ENCODE measurements at regions not wholly inside any gene's neighbourhood (a gene's known extent, or its start where the extent isn't known, plus 50 kb on each side); places are given as distances from the start of the nearest gene placed in this dataset.

DNA sequence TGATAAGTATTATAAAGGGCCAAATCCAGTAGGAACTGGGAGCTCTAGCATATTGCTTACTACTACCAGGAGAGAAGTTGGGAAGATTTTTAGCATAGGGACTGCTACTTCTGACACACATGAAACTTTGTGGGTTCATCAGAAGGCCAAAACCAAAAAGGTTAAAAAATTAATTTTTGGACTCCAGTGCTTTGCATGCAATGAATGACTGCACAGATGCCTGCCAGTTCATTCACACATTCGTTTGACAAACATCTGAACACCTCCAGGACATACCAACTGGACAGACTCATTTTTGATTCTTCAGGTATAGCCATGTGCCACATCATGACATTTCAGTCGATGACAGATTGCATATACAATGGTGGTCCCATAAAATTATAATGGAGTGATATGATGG is 79.8 kb downstream of the MID1IP1 start:
- TF ChIP-seq, protein P1, sequence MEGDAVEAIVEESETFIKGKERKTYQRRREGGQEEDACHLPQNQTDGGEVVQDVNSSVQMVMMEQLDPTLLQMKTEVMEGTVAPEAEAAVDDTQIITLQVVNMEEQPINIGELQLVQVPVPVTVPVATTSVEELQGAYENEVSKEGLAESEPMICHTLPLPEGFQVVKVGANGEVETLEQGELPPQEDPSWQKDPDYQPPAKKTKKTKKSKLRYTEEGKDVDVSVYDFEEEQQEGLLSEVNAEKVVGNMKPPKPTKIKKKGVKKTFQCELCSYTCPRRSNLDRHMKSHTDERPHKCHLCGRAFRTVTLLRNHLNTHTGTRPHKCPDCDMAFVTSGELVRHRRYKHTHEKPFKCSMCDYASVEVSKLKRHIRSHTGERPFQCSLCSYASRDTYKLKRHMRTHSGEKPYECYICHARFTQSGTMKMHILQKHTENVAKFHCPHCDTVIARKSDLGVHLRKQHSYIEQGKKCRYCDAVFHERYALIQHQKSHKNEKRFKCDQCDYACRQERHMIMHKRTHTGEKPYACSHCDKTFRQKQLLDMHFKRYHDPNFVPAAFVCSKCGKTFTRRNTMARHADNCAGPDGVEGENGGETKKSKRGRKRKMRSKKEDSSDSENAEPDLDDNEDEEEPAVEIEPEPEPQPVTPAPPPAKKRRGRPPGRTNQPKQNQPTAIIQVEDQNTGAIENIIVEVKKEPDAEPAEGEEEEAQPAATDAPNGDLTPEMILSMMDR (IDR thresholded peaks at IDR 0.05; ENCODE audit: unreplicated experiment) = no peak
- Mint-ChIP-seq H3K27me3 (no peaks in the 10 kb centered on the region), H3K4me1 (ENCODE audit: low read depth) (peaks cover 4% of the 10 kb centered on the region), H3K27ac (no peak overlapping the region), H3K36me3 (ENCODE audit: insufficient read depth) (no peaks in the 10 kb centered on the region), H3K4me3 (ENCODE audit: low read depth) (no peak overlapping the region), H3K9me3 (ENCODE audit: low read depth) (peaks cover 24% of the 10 kb centered on the region)
- DNase-seq (ENCODE audit: low spot score, unreplicated experiment) = no peak

DNA sequence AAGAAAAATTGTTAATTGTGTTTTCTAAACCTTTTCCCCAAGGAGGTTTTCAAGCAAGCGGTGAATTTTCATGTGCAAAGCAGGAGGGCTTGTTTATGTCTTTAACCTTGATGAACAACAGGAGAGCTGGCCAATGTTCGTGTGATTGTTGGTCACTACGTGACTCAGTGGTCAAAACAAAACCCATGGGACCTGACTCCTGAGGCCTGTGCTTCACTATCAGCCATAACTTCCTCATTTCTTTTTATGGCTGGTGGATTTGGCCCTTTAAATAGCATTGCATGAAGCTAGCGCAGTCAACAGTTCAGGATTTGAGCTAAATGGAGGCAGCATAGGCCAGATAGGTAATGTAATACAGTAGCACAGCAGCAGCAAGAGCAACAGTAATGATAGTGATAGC is 80.5 kb downstream of the MID1IP1 start:
- TF ChIP-seq, protein P1 (IDR thresholded peaks at IDR 0.05; ENCODE audit: unreplicated experiment) = no peak
- Mint-ChIP-seq H3K9me3 (ENCODE audit: low read depth) (peaks cover 24% of the 10 kb centered on the region), H3K27ac (no peak overlapping the region), H3K4me3 (ENCODE audit: low read depth) (no peak overlapping the region), H3K4me1 (ENCODE audit: low read depth) (peaks cover 4% of the 10 kb centered on the region), H3K36me3 (ENCODE audit: insufficient read depth) (no peaks in the 10 kb centered on the region), H3K27me3 (no peaks in the 10 kb centered on the region)
- no peak for DNase-seq (ENCODE audit: low spot score, unreplicated experiment)

DNA sequence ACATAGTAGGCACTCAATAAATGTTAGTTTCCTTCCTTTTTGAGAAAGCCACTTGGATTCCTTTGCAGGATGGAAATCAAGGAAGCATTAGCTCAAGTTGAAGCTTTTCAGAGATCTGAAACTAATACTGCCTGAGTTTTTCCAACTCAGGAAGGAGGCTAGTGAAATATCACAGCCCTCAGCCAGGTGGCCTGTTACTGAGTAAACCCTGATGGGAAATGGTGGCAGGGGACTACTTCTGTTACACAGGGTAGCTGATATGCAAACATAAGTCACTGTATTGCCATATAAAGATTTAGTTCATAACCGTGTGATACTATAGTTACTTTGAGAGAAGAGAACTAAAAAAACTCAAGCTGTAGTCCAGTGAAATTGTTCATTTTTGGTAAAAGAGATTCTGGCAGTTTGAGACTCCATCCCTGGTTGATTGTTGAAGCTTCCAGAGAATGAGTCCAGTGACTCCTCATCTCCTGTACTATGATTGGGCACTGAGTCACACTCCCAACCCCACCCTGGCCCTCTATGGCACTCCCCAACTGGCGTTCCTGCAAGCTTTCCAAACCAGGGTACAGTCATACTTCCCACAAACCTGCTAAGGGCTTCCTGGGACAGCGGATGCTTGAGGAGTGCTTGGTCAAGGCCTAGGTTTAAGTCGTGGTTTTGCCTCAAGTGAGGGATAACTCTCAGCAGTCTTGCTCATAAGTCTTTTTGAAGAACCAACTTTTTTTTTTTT is 81.8 kb downstream of the MID1IP1 start:
- DNase-seq (ENCODE audit: low spot score, unreplicated experiment) = no peak
- Mint-ChIP-seq H3K27ac (no peak overlapping the region), H3K27me3 (no peaks in the 10 kb centered on the region), H3K36me3 (ENCODE audit: insufficient read depth) (no peaks in the 10 kb centered on the region), H3K4me1 (ENCODE audit: low read depth) (peaks cover 4% of the 10 kb centered on the region), H3K4me3 (ENCODE audit: low read depth) (no peak overlapping the region), H3K9me3 (ENCODE audit: low read depth) (peaks cover 22% of the 10 kb centered on the region)
- TF ChIP-seq, protein P1 (IDR thresholded peaks at IDR 0.05; ENCODE audit: unreplicated experiment) = no peak

DNA sequence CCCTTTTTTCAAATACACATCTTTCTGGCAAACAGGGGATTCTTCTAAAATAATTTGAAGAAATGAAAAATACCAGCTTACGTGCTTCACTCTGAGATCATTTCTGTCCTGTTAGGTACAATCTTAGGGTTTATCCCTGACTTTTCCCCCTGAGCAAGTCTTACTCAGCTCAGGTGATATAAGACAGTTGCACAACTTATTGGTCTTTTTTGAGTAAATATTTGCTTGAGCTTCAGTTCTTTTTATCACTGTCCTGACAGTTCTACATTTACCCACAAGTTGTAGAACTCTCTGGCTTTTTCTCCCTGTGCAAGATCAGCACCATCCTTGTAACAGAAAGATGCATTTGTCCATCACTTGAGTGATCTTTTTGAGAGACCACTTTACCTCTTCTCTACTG is 84.9 kb downstream of the MID1IP1 start:
- H3K36me3 Mint-ChIP-seq (ENCODE audit: insufficient read depth) = no peaks in the 10 kb centered on the region
- no peaks in the 10 kb centered on the region for H3K4me1 Mint-ChIP-seq (ENCODE audit: low read depth)
- H3K9me3 Mint-ChIP-seq (ENCODE audit: low read depth) = peaks cover 17% of the 10 kb centered on the region
- H3K27me3 Mint-ChIP-seq = no peaks in the 10 kb centered on the region
- no peak for DNase-seq (ENCODE audit: low spot score, unreplicated experiment)
- TF ChIP-seq, protein P1 (IDR thresholded peaks at IDR 0.05; ENCODE audit: unreplicated experiment) = no peak
- no peak overlapping the region for H3K4me3 Mint-ChIP-seq (ENCODE audit: low read depth)
- no peak overlapping the region for H3K27ac Mint-ChIP-seq

DNA sequence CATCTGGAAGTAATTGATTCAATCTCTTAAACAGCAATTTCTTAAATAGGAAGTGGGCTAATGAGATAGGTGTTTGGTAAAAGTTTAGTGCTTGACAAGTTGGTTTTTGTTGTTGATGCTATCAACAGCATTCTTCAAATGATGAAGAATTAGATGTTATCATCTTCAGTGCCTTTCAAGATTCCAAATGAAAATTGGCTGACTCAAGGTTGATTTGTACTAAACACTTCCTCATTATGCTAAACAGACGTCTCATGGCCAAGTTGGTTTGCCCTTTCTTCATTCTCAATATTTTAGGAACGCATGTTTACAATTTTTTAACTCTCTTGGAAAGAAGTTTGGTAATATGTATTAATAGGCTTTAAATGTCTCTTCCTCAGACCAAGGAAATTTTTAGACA is 86.0 kb downstream of the MID1IP1 start:
- Mint-ChIP-seq H3K36me3 (ENCODE audit: insufficient read depth) (no peaks in the 10 kb centered on the region), H3K4me3 (ENCODE audit: low read depth) (no peak overlapping the region), H3K4me1 (ENCODE audit: low read depth) (peaks cover 4% of the 10 kb centered on the region), H3K27ac (no peak overlapping the region), H3K27me3 (no peaks in the 10 kb centered on the region), H3K9me3 (ENCODE audit: low read depth) (peaks cover 19% of the 10 kb centered on the region)
- no peak for DNase-seq (ENCODE audit: low spot score, unreplicated experiment)
- TF ChIP-seq, protein P1 (IDR thresholded peaks at IDR 0.05; ENCODE audit: unreplicated experiment) = no peak
